ENCODE measurements at regions not wholly inside any gene's neighbourhood (a gene's known extent, or its start where the extent isn't known, plus 50 kb on each side); places are given as distances from the start of the nearest gene placed in this dataset.
A peak's percentile ranks its signal among the peaks of the same experiment; 100 is the strongest.

GRCh38 chr4:165803005-165803404 lies 70.0 kb upstream of the TLL1 start:
- dilution Hi-C loops (cut with MboI; ENCODE audit: extremely low pct_ligation_motif_present, low sequenced_read_pairs) = no loop called here
- H2AFZ ChIP-seq (ENCODE audit: control insufficient read depth, low read length) = peak overlapping the region; percentile 31
- no peak overlapping the region for H3K4me3 ChIP-seq (ENCODE audit: control insufficient read depth in 2 of 3, extremely low read depth in 1 of 3, insufficient read depth in 2 of 3, low read depth in 1 of 3, low read length in 3 of 3)
- H3K9me3 ChIP-seq (ENCODE audit: control insufficient read depth, low read depth, low read length) = no peaks in the 10 kb centered on the region
- no peak overlapping the region for H3K27ac ChIP-seq (ENCODE audit: control insufficient read depth, insufficient read depth, low read length)
- H3K9me1 ChIP-seq (ENCODE audit: control insufficient read depth, extremely low read depth, insufficient read depth, low read length) = no peaks in the 10 kb centered on the region
- FAIRE-seq = no peak
- no peaks in the 10 kb centered on the region for H3K4me1 ChIP-seq (ENCODE audit: control insufficient read depth, extremely low read depth, insufficient read depth, low read length)
- DNase-seq (ENCODE audit: low read depth, low spot score) = no peak
- no peaks in the 10 kb centered on the region for H3K36me3 ChIP-seq (ENCODE audit: control insufficient read depth in 2 of 2, extremely low read depth in 1 of 2, insufficient read depth in 2 of 2, low read length in 2 of 2)
- no peaks in the 10 kb centered on the region for H4K20me1 ChIP-seq (ENCODE audit: control insufficient read depth, extremely low read depth, insufficient read depth, low read length)
- no peak overlapping the region for H3K9ac ChIP-seq (ENCODE audit: control insufficient read depth, extremely low read depth, insufficient read depth, low read length)
- H3K79me2 ChIP-seq (ENCODE audit: control insufficient read depth, insufficient read depth, low read length) = no peaks in the 10 kb centered on the region
- no peak for TF ChIP-seq CTCF (optimal IDR thresholded peaks at IDR 0.05 in 1 of 3, IDR thresholded peaks at IDR 0.05 in 1 of 3, conservative IDR thresholded peaks at IDR 0.05 in 1 of 3; ENCODE audit: extremely low read depth in 1 of 3, insufficient read depth in 2 of 3, low read length in 3 of 3)
- no peak for TF ChIP-seq EZH2 (IDR thresholded peaks at IDR 0.05; ENCODE audit: low read length)
- H3K4me2 ChIP-seq (ENCODE audit: control insufficient read depth, extremely low read depth, insufficient read depth, low read depth, low read length) = no peak overlapping the region
- no peaks in the 10 kb centered on the region for H3K27me3 ChIP-seq (ENCODE audit: control insufficient read depth, extremely low read depth, insufficient read depth, low read length)

GRCh38 chr4:165805406-165805805 lies 67.6 kb upstream of the TLL1 start:
- Histone ChIP-seq H3K9me1 (ENCODE audit: control insufficient read depth, extremely low read depth, insufficient read depth, low read length) (no peaks in the 10 kb centered on the region), H3K27me3 (ENCODE audit: control insufficient read depth, extremely low read depth, insufficient read depth, low read length) (no peaks in the 10 kb centered on the region), H3K9me3 (ENCODE audit: control insufficient read depth, low read depth, low read length) (no peaks in the 10 kb centered on the region), H4K20me1 (ENCODE audit: control insufficient read depth, extremely low read depth, insufficient read depth, low read length) (no peaks in the 10 kb centered on the region), H2AFZ (ENCODE audit: control insufficient read depth, low read length) (no peak overlapping the region), H3K4me2 (ENCODE audit: control insufficient read depth, extremely low read depth, insufficient read depth, low read depth, low read length) (no peak overlapping the region), H3K4me3 (ENCODE audit: control insufficient read depth in 2 of 3, extremely low read depth in 1 of 3, insufficient read depth in 2 of 3, low read depth in 1 of 3, low read length in 3 of 3) (no peak overlapping the region), H3K9ac (ENCODE audit: control insufficient read depth, extremely low read depth, insufficient read depth, low read length) (no peak overlapping the region), H3K27ac (ENCODE audit: control insufficient read depth, insufficient read depth, low read length) (no peak overlapping the region), H3K79me2 (ENCODE audit: control insufficient read depth, insufficient read depth, low read length) (no peaks in the 10 kb centered on the region), H3K4me1 (ENCODE audit: control insufficient read depth, extremely low read depth, insufficient read depth, low read length) (no peaks in the 10 kb centered on the region), H3K36me3 (ENCODE audit: control insufficient read depth in 2 of 2, extremely low read depth in 1 of 2, insufficient read depth in 2 of 2, low read length in 2 of 2) (no peaks in the 10 kb centered on the region)
- FAIRE-seq (no peak), DNase-seq (ENCODE audit: low read depth, low spot score) (no peak)
- dilution Hi-C loops (cut with MboI; ENCODE audit: extremely low pct_ligation_motif_present, low sequenced_read_pairs) = no loop called here
- TF ChIP-seq EZH2 (IDR thresholded peaks at IDR 0.05; ENCODE audit: low read length) (no peak), CTCF (optimal IDR thresholded peaks at IDR 0.05 in 1 of 3, IDR thresholded peaks at IDR 0.05 in 1 of 3, conservative IDR thresholded peaks at IDR 0.05 in 1 of 3; ENCODE audit: extremely low read depth in 1 of 3, insufficient read depth in 2 of 3, low read length in 3 of 3) (no peak)
